HG03039 (cell line): ENCODE measurements at regions not wholly inside any gene's neighbourhood (a gene's known extent, or its start where the extent isn't known, plus 50 kb on each side); places are given as distances from the start of the nearest gene placed in this dataset.
"Not testable (repeated sequence)": the region's sequence is repeated elsewhere in the genome, so short reads cannot be mapped to it uniquely, and the experiment has no call there.

Experiments used
- ATAC-seq: cut with Tn5 transposase; IDR thresholded peaks from one replicate; pipeline ENCODE4 v1.9.1; 2021; ENCODE audit warnings: mild to moderate bottlenecking, moderate library complexity; ENCODE audit not compliant: unreplicated experiment

- ATAC-seq = not testable (repeated sequence)
Measured at GRCh38 chr1:120282744-120283464, 106.6 kb upstream of the SEC22B start.

DNA sequence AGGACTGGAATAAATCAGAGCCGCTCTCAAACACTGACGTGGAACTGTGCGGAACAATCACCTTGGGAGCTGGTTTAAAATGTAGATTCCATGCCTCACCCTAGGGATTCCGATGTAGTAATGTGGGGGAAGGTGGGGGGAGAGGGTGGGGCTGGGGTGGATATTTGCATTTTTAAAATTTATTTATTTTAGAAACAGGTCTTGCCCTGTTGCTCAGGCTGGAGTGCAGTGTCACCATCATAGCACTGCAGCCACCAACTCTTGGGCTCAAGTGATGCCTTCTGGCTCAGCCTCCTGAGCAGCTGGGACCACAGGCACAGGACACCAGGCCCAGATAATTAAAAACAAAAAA lies 101.9 kb upstream of the SEC22B start:
- not testable (repeated sequence) for ATAC-seq

GRCh38 chr1:120277428-120278258 lies 101.3 kb upstream of the SEC22B start:
- ATAC-seq = not testable (repeated sequence)

GRCh38 chr1:120276710-120277109 lies 100.4 kb upstream of the SEC22B start:
- not testable (repeated sequence) for ATAC-seq

- not testable (repeated sequence) for ATAC-seq
Measured at GRCh38 chr1:120274438-120274837, 98.1 kb upstream of the SEC22B start.

- not testable (repeated sequence) for ATAC-seq
Measured at GRCh38 chr1:120273363-120273762, 97.0 kb upstream of the SEC22B start.

DNA sequence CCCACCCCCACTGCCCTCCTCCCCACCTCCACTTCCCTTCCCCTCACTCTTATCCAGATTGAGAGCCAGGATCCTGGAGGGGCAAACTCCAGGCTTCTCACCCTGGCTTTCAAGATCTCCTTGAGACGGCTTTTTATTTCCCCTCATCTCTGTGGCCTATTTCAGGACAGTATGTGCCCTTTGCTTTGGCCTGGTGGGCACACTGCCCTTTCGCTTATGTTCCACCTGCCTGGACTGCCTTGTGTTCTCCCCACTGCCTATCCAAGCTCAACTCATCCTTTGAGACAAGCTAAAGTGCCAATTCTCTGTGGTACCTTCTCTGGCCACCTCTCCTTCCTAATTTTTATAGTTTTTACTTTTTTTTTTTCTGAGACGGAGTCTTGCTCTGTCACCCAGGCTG lies 95.9 kb upstream of the SEC22B start:
- not testable (repeated sequence) for ATAC-seq

DNA sequence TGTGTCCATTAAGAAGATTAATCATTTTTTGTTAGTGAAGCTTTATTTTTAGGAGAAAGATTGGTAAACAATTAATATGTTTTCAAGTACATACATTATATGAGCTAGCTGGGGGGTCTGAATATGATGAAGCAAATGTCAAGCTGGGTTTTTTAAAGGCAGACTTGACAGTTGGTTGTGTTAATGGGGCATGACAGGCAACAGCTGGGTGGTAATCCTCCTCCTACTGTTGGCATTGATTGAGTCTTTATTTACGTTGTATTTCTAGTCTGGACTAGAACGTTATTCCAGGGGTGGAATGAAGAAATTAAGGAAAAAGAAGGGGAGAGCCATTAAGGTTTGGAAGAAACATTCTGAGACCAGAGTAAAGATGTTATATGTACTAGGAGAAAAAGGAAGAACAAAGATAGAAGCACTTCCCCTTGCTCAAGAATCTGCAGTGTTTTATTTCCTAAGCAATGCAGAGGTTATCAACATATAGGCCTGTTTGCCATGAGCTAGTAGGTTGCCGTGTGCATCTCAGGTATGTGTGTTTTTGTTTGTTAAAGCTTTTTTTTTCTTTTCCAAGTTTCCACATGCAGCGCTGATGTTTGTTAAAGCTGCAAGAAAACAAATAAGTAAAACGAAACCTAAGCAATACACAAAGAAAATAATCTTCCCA lies 95.4 kb upstream of the SEC22B start:
- not testable (repeated sequence) for ATAC-seq

- ATAC-seq = not testable (repeated sequence)
Measured at GRCh38 chr1:120267894-120268551, 91.7 kb upstream of the SEC22B start.

DNA sequence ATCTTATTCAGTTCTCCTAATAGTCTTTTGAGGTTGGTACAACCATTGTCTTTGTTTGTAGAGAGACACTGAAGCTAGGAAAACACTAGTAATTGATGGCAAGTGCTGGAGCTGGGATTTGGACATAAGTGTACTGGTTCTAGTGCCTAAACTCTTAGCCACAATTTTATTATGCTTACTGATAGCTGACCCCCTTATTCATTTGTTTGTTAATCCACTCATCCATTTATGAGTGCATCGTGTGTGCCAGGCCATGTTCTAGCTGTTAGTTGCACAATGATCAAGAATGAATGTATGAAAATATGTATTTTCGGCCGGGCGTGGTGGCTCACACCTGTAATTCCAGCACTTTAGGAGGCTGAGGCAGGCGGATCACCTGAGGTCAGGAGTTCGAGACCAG lies 88.2 kb upstream of the SEC22B start:
- not testable (repeated sequence) for ATAC-seq

- ATAC-seq = not testable (repeated sequence)
Measured at GRCh38 chr1:120262791-120263751, 86.8 kb upstream of the SEC22B start.

DNA sequence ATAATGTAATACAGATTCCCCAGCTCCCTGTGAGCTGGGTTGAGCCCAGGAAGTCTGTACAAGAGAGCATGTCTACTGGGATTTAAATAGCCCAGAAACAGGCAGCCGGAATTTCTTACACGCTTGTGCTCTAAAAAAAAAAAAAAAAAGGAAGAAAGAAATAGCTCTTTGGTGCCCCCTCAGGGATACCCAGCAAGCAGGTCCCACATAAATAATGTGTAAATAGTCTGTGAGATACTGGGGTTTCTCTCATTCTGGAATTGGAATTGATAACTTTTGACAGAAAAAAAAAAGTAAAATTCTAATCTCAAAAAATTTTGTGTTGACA lies 81.4 kb upstream of the SEC22B start:
- ATAC-seq = not testable (repeated sequence)

DNA sequence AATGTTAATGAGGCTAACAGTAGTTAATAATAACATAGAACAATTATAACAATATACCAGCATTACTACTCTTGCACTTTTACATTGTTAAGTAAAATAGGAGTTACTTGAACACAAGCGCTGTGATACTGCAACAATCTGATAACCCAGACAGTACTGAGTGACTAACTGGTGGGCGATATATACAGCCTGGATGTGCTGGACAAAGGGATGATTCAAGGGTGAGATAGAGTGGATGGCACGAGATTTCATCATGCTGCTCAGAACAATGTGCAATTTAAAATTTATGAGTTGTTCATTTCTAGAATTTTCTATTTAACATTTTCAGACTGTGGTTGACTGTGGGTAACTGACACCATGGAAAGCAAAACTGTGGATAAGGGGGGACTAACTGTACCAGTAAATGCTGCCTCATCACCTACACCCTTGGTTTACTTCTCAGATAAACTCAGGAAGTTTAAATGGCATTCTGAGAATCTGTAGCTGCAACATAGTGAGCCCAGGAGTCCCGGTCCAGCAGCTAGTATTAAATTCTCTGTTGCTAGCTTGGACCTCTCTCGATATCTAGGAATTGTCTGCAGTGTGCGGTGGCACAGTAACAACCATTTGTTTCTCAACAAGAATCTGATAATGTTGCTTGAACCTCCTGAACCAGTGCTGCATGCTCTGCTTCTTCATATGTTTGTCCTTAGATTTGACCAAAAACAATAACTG lies 80.9 kb upstream of the SEC22B start:
- ATAC-seq = not testable (repeated sequence)

GRCh38 chr1:120250756-120251155 lies 74.4 kb upstream of the SEC22B start:
- ATAC-seq = not testable (repeated sequence)

GRCh38 chr1:120248726-120249427 lies 72.6 kb upstream of the SEC22B start:
- ATAC-seq = not testable (repeated sequence)

DNA sequence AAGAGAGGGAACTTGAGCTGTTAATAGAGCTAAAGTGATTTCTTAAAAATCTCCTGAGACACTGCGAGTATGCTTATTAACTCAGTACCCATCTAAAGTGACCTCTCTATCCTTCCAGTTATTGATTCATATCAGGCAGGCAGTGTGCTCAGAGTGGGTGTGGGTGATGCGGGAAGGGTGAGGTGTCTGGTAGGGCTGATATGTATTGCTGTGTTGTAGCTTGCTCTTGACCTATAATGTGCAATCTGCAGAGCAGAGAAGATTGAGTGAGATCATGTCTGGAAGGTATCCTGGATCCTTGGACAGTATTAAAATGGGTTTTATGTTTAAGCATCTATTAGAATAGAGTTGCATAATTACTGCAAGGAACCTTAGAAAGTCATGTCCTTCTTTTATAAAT lies 71.9 kb upstream of the SEC22B start:
- not testable (repeated sequence) for ATAC-seq

- ATAC-seq = not testable (repeated sequence)
Measured at GRCh38 chr1:120243867-120244266, 67.5 kb upstream of the SEC22B start.

GRCh38 chr1:120242582-120242981 lies 66.3 kb upstream of the SEC22B start:
- ATAC-seq = not testable (repeated sequence)

- not testable (repeated sequence) for ATAC-seq
Measured at GRCh38 chr1:120241868-120242267, 65.5 kb upstream of the SEC22B start.
